ENCODE measurements at regions not wholly inside any gene's neighbourhood (a gene's known extent, or its start where the extent isn't known, plus 50 kb on each side); places are given as distances from the start of the nearest gene placed in this dataset.
"Not testable (repeated sequence)": the region's sequence is repeated elsewhere in the genome, so short reads cannot be mapped to it uniquely, and the experiment has no call there.

DNA sequence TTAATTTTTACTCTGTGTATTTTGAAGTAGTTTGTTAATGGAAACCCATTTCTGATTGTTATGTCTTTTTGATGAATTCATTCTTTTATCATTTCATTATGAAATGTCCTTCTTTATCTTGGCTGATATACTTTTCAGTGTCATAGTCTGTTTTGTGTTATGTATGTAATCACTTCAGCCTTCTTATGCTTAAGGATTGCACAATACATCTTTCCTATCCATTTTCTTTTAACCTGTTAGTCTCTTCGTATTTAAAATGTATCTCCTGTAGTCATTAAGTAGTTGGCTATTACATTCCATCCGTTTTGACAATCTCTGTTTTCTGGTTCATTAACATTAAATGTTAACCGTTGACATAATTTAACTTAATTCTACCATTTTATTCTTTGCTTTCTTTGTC lies 344.6 kb upstream of the CTNND2 start:
- DNase-seq (ENCODE audit: low spot score), result no peak

DNA sequence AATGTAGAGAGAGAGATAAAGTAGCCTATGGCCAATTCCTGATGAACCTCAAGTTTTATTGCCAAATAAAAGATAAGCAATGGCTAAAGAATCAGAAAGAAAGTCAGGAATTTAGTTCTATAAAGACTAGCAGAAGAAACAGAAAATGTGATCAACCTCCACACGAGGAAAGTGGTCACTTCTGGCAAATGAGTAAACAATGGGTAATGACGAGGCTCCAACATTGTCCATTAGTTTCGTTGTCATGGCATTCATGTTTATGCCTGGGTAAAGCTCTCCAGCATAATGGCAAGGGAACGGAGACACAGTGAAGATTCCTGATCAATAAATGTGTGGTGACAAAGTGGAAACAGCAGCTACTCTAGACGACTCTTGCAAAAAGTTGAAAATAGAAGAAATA lies 341.8 kb upstream of the CTNND2 start:
- no peak for DNase-seq (ENCODE audit: low spot score)

DNA sequence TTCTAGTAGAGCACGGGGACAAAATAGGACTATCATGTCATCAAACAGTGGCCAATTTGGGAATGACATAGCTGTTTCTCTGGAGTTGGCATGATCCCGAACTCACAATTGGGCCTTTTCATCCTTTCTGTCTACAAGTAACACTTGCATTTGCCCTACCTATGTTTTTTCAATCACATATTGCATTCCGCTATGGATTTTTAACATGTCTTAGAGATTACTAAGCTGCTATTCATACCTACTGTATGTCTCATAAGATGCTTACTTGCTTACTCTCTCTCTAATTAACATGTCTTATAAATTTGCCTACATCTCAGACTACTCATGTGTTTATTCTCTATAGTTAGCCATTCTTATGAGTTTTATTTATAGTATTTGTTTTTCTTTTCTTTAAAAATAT lies 341.2 kb upstream of the CTNND2 start:
- DNase-seq (ENCODE audit: low spot score), result no peak

DNA sequence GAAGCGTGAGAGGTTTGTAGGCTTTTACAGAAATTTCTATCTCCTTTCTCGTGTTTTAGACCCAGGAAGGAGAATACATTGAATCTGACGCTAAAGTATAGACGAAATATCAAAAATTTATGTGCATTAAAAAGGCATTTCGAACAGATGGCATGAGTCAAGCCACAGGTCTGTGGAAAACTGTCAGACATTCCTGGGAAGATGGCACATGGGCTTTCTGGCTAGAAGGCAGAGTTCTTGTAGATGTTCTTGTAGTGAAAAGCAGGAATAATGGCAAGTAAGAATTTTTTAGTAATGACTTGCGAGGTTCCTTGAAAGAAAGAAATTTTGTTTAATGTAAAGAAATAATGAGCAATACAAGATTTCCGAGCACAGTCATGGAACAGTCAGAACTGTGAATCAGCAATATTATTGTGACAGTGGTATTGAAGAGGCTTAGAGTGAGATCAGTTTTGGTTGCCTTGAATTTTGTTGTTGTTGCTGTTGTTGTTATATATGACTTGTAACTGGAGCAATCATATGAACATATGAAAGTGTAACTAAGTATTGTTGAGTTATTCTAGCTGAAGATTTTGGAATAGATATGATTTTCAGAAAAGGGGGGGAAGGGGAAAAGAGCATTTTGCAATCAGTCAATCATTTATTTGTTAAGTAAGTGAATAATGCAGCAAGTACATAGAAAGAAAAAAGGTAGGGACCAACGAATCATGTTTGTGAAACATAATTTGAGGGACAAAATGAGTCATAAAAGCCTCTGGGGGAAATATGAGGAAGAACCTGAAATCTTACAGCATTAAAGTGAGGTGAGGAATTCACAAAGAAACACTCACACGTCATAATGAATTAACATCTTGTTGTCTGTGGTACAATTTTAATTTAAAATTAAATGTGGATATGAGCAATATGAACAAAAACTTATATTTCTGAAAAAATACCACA lies 339.0 kb upstream of the CTNND2 start:
- no peak for DNase-seq (ENCODE audit: low spot score)

DNA sequence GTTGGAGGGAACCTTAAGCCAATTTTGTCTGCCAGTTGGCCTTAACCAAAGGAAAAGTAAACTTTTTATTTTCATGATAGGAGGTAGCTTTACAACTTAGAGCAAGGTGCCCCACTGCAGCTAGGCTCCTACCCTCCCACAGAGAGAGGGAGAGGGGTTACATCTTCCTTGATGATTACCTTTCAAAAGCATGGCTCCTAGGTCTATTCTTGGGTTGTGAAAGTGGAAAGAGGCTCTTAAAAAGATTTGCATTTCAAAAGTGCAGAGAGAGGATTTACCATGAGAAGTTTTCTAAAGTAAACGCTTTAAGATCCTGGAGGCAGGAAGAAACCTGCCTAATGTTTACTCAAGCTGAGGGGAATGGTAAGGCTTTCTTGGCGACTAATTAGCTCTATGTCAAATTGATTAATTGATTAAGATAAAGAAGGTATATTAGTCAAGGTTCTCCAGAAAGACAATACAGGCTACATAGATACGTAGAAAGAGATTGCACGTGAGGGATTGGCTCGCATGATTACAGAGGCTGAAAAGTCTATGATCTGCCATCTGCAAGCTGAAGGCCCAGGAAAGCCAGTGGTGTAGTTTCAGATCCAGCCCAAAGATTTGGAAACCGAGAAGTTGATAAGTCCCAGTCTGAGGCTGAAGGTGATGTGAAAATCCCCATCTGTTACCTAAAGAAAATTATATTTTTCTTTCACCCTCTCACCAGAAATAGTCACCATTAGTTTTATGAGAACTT lies 333.8 kb upstream of the CTNND2 start:
- no peak for DNase-seq (ENCODE audit: low spot score)

DNA sequence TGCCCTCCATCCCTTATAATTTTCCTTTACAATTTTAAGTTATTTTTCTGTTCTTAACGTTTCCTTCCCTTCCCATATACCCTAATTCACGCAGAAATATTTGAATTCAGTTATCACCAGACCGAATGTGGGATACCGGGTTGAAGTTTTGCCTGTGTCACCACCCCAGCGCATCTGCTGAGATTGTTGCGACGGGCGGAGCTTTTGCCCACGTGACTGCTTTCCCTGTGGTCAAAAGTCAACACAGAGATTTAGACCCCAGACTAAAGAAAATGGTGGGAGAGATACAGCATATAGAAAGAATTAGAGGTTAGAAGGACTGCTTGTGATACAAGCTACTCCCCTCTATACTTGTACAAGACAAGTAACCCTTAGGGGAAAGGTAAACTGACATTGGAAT lies 326.4 kb upstream of the CTNND2 start:
- DNase-seq (ENCODE audit: low spot score), result no peak

DNA sequence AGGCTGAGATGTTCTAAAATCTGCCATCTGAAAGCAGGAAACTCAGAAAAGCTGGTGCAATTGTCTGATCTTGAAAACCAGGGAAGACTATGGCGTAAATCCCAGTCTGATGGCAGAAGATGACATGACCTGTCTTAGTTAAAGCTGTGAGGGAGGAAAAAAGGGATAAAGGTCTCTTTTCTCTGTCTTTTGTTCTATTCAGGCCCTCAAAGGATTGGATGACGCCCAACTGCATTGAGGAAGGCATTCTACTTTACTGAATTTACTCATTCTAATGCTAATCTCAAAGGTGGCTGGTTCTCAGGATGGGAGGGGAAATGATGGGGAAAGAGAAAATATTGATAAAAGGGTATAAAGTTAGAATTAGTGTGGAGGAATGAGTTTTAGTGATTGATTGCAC lies 312.8 kb upstream of the CTNND2 start:
- DNase-seq (ENCODE audit: low spot score), result no peak

DNA sequence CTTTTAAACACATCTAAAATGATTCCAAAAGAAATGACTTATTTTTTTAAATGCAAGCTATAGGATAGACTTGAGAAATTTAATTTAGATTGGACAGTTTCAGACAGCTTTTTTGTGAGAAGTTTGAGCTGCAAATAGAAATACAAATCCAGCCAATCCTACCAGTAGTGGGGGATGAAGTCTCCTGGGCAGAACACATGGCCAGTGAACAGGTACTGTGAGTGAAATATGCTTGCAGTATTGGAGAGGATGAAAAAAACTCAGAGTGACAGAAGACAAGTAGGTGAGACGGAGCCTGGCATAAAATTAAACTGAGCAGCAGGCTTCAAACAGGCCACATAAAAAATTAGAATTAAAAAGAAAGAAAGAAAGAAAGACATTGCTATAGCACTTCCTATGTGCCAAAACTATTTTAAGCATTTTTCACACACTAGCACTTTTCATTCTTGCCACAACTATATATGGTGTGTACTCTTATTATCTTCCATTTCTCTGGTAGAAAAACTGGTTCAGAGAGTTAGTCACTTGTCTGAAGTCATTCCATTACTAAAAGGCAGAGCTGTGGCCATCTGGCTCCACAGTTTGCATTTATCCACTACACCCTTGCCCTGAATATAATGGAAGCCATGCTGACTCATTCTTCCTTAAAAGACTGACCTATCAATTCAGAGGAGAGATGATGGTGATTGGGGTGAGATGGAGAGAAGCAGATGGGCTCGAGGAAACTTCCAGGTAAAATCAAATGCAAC lies 310.2 kb upstream of the CTNND2 start:
- no peak for DNase-seq (ENCODE audit: low spot score)

DNA sequence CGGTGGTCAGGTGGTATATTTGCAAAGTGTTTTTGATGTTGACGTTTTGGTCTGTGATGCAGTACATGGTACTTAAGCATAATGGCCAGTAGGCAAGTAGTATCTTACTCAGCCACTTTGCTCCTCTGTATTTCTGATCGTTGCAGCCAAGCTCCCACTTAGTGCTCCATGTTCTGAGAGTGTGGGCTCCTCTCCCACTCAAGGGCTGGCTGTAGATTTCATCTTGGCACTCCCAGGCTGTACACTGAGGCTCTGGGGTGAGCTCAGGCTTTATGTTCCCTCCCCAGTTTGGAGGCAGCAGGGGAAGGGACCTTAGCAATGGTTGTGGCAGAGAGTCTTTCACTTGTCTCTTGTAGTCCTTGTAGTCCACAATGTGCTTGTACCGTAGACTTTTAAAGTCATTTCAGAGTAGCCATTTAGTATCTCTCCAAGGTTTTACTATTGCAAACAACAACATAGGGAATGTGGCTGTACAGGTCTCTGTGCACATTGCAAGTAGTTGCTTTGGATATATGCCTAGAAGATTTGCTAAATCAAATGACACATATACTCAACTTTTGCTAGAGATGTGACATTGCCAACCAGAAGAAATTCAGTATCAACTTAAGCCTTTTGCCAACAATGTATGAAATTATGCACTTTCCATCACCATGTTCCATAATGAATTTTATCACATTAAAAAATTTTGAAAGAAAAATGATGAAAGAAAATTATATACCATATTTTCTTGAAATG lies 304.3 kb upstream of the CTNND2 start:
- no peak for DNase-seq (ENCODE audit: low spot score)

DNA sequence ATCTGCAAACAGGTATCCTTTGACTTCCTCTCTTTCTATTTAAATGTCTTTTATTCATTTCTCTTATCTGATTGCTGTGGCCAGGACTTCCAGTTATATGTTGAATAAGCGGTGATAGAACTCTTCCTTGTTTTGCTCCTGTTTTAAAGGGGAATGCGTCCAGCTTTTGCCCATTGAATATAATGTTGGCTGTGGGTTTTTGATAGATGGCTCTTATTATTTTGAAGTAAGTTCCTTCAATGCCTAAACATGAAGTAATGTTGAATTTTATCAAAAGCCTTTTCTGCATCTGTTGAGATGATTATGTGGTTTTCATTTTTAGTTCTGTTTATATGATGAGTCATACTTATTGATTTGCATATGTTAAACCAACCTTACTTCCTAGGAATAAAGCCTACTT lies 300.5 kb upstream of the CTNND2 start:
- DNase-seq (ENCODE audit: low spot score), result no peak

DNA sequence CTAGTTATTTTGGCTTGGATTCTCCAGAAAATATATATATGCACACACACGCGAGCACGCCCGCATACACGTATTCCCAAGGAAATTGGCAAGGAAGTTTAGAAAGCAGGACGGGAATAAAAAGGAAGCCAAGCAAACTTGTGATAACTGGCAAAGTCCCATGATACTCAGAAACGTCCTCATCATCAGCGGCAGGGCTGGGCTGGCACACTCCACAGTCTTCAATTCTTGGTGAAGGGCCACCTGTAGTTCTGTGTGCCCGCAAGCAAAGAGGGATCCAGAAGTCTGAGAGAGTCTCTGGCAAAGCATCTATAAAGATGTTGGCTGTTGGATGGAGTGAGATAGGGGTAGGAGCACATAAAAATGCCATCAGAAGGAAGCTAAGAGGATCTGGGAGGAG lies 289.3 kb upstream of the CTNND2 start:
- no peak for DNase-seq (ENCODE audit: low spot score)

DNA sequence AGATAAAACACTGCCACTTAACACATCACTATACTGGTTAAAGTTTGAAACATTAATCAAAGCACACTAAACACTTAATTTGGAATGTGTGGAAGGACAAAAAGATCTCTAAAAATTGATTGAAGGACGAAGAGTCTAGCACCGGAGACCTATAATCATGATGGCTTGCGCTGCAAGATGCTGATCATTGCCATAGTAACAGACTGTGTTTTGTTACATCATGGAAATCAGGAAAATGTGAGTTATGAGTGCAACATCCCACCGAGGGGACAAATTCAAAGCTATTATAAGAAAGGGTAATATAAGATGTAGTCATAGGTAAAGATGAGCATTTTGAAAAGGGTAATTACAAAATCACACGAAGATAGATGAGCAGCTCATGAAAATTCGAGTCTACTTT lies 278.8 kb upstream of the CTNND2 start:
- no peak for DNase-seq (ENCODE audit: low spot score)

DNA sequence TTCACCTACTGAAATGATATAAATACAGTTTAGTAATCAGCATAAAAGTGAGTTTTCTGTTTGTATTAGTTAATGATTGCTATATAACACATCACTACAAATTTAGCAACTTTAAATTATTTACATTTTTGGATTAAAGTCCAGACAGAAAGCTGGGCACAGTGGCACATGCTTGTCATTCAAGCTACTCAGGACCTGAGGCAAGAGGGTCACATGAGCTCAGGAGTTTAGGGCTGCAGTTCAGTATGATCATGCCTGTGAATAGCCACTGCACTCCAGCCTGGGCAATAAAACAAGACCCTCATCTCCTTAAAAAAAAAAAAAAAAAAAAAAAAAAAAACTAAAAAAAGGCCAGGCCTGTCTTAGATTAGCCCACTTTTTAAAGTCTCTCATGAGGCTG lies 273.6 kb upstream of the CTNND2 start:
- DNase-seq (ENCODE audit: low spot score), result no peak

DNA sequence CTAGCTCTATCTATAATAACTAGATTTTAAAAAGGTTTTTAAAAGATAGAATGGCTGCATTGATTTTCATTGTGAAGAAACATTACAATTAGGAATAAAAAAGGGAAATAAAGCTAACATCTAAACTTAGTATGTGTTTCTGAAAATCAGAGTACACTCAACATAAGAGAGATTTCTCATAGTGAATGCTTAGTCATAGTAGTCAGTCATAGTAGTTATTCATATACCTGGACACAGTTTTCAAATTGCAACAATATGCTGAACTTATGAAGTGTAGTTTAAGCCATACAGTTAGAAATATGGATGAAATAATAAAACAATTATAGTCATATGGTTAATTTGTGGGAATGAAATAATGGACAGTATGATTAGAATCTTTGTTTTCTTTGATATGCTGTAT lies 273.0 kb upstream of the CTNND2 start:
- no peak for DNase-seq (ENCODE audit: low spot score)

DNA sequence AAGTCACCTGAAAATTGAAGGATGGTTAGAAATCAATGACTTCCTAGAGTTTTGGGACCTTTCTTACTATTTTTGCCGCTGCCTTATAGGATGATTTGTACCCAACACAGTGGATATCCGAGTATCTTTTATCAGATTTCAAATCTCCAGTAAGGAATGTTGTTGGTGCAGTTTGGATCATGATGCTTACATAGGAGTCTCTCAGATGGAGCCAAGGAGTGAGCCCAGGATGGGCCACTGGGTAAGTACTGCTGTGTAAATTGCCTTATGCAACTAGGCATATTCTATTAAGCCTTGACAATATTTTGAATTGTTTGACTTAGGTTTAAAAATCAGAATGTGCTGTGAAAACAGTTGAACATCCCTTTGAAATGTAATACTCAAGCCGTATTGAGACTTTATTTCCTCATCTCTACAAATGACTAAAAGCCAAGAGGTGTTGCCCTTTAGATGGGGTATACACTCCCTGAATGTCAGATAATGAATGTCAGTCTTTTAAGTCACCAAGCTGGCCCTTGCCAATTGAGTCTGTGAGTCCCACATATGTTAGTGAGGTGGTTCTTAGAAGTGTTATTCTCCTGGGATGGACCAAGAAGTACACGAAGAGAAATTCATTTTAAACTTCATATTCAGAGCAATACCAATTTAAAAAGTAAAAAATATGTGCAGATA lies 271.8 kb upstream of the CTNND2 start:
- DNase-seq (ENCODE audit: low spot score), result no peak

DNA sequence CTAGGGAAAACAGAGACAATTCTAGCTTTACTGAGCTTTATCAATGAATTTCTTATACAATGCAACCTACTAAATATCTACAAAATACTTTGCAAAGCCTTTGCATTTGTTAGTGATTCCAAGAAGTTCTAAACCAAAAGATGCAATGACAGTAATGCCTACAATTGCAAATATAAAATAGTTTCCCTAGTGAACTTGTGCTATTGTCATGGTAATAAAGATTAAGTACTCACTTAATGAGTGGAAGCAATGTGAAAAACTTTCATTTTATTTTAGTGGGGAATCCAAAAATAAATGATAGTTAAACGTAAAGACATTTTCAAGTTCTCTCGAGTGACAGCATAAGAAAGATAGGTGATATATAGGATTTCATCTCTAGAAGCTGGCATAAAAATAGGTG lies 270.5 kb upstream of the CTNND2 start:
- no peak for DNase-seq (ENCODE audit: low spot score)

DNA sequence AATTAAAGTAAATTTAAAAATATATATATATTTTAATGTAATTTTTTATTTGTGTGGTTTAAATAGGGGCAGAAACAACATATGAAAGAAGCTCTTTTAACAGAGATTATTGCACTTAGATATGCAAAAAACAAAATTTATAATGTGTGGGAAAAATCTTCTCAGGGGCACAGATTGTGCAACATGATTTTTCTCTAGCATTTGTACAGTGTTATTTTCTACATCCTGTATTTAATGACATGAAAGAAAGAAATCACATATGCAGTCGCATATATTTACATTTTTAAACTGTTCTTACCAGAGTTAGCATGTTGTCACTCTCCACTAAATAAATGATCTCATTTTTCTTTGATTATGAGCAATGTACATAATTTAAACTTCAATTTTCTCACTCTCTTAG lies 265.3 kb upstream of the CTNND2 start:
- no peak for DNase-seq (ENCODE audit: low spot score)

DNA sequence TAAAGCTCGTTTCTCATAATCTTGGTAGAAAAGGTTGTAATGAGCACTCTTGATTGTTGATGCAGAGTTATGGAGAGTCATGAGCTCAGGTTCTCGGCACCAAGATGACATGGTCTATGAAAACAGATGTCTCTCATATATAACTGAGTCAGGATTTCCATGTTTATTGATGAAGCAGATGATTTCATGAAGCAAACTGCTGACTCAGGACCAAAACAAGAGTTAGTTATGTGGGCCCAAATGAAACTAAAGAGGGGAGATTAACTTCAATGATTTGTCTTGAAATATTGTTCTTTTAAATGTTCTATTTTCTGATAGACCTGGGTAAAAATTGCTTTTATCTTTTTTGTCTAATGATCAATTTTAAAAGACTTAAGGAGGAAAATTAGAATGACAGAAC lies 258.6 kb upstream of the CTNND2 start:
- DNase-seq (ENCODE audit: low spot score), result no peak

DNA sequence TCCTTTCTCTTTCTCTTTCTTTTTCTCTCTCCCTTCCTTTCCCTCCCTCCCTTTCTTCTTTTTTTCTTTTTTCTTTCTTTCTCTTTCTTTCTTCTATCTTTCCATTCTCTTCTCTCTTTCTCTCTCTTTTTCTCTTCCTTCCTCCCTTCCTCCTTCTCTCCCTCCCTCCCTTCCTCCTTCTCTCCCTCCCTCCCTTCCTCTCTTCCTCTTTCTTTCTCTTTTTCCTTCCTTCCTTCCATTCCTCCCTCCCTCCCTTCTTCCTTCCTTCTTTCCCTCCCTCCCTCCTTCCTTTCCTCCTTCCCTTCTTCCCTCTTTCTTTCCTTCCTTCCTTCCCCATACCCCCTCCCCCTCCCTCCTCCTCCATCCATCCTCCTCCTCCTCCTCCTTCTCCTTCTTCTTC lies 243.3 kb upstream of the CTNND2 start:
- no peak for DNase-seq (ENCODE audit: low spot score)

DNA sequence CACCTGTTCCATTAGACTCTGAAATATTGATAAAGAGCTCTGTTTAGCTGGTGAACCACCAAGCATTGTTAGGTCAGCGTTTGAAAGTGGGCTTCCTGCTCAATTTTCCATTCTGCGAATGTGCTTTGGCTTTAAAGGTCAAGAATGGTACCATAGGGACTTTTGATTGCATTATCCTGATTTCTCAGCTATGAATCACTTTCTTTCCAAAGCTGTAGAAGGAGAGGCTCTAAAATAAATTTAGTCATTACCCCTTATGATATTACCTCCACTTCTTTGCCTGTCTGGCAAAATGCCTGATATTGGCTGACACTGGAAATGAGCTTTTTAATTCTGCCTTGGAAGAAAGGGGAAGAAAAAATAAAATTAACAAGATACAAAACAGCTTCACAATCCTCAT lies 237.2 kb upstream of the CTNND2 start:
- no peak for DNase-seq (ENCODE audit: low spot score)

DNA sequence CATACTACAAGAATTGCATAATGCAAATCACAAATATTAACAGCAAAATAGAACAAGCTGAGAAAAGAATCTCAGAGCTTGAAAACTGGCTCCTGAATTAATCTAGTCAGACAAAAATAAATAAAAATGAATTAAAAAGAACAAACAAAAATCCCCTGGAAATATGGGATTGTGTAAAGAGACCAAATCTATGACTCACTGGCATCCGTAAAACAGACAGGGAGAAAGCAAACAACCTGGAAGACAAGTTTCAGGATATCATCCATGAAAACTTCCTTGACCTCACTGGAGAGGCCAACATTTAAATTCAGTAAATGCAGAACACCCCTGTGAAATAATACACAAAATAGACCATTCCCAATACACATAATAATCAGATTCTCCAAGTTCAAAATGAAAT lies 229.3 kb upstream of the CTNND2 start:
- DNase-seq (ENCODE audit: low spot score), result no peak

DNA sequence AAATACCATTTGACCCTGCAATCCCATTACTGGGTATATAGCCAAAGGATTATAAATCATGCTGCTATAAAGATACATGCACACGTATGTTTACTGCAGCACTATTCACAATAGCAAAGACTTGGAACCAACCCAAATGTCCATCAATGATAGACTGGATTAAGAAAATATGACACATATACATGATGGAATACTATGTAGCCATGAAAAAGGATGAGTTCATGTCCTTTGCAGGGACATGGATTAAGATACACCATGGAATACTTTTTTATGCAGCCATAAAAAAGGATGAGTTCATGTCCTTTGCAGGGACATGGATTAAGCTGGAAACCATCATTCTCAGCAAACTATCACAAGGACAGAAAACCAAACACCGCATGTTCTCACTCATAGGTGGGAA lies 226.8 kb upstream of the CTNND2 start:
- DNase-seq (ENCODE audit: low spot score), result not testable (repeated sequence)

Data from HuH-7 (cell line).